NCI-H82 treated with DMSO at 0.1 percent for 48 hours (cell line): ENCODE measurements at regions not wholly inside any gene's neighbourhood (a gene's known extent, or its start where the extent isn't known, plus 50 kb on each side); places are given as distances from the start of the nearest gene placed in this dataset.
"Not testable (repeated sequence)": the region's sequence is repeated elsewhere in the genome, so short reads cannot be mapped to it uniquely, and the experiment has no call there.

Experiments used
- DNase-seq: peaks from one replicate; lab custom pipeline; 2025; ENCODE audit not compliant: unreplicated experiment; lab: John Stamatoyannopoulos, UW

- DNase-seq = no peak
Observed at GRCh38 chr7:114293289-114294012, 121.2 kb upstream of the FOXP2 start.

- no peak for DNase-seq
Observed at GRCh38 chr7:114279901-114280300, 134.7 kb upstream of the FOXP2 start.

DNA sequence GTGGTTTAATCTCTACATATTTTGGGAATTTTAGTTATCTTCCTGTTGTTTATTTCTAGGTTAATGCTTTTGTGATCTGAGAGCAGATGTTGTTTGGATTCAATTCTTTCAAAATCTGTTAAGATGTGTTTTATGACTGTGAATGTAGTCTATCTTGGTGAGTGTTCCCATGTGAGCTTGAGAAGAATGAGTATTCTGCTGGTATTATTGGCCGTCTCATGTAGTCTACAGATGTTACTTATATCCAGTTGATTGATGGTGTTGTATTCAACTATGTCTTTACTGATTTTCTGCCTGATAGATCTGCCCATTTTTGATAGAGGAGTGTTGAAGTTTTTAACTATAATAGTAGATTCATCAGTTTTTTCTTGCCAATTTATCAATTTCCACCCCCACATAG is 141.4 kb upstream of the FOXP2 start:
- no peak for DNase-seq

- no peak for DNase-seq
Observed at GRCh38 chr7:114269714-114270113, 144.9 kb upstream of the FOXP2 start.

DNA sequence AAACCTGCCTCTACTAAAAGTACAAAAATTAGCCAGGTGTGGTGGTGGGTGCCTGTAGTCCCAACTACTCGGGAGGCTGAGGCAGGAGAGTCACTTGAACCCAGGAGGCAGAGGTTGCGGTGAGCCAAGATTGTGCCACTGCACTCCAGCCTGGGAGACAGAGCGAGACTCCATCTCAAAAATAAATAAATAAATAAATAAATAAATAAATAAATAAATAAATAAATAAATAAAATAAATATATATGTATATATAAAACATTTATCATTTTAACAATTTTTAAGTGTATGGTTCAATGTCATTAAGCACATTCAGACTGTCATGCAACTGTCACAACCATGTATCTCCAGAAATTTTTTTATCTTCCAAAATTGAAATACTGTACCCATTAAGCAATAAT is 147.1 kb upstream of the FOXP2 start:
- DNase-seq = not testable (repeated sequence)

DNA sequence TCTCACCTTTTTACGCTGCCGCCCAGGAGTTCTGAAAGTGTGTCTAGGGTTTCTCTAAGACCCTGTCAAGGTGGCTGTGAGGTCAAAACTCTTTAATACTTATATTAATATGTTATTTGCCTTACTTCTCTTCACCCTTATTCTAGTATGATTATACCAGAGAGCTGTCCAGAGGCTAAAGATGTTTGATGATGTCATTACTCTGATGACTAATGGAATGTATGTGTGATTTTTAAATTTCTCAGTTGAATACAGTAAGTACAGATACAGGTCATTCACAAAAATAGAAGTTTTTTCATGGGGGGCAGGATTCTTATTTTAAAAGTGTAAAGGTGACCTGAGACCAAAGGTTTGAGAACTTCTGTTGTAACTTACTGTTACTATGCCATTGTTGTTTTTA is 150.6 kb upstream of the FOXP2 start:
- DNase-seq = no peak

DNA sequence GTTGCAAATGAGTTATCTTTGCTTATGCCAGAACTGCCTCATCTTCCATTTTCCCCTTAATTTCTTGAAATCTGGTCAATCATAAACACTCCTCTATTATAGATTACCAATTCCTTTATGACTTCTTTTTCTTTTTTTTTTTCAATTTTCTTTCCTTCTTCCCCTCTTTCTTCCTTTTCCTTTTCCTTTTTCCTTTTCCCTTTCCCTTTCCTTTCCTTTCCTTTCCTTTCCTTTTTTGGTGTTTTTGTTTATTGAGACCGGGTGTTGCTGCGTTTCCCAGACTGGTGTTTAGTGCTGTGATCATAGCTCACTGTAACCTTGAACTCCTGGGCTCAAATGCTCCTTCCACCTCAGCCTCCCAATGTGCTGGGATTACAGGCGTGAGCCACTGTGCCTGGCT is 151.4 kb upstream of the FOXP2 start:
- DNase-seq = no peak

DNA sequence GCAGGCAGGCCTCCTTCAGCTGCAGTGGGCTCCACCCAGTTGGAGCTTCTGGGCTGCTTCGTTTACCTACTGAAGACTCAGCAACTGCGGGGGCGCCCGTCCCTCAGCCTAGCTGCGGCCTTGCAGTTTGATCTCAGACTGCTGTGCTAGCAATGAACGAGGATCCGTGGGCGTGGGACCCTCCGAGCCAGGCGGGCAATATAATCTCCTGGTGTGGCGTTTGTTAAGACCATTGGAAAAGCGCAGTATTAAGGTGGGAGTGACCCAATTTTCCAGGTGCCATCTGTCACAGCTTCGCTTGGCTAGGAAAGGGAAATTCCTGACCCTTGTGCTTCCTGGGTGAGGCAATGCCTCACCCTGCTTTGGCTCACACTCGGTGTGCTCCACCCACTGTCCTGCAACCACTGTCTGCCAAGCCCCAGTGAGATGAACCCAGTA is 159.2 kb upstream of the FOXP2 start:
- DNase-seq = no peak

- no peak for DNase-seq
Observed at GRCh38 chr7:114243646-114244045, 171.0 kb upstream of the FOXP2 start.

GRCh38 chr7:114242992-114243507 is 171.6 kb upstream of the FOXP2 start:
- no peak for DNase-seq

DNA sequence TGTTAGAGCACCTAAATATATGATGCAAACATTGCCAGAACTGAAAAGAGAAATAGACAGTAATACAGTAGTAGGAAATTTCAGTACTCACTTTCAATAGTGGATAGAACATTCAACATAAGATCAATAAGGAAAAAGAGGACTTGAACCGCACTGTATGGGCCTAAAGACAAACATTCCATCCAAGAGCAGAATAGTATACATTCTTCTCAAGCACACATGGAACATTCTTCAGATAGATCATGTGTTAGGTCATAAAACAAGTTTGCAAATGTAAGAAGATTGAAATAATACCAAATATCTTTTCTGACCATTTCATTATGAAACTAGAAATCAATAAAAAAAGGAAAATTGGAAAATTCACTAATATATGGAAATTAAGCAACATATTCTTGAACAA is 185.4 kb upstream of the FOXP2 start:
- DNase-seq = no peak

DNA sequence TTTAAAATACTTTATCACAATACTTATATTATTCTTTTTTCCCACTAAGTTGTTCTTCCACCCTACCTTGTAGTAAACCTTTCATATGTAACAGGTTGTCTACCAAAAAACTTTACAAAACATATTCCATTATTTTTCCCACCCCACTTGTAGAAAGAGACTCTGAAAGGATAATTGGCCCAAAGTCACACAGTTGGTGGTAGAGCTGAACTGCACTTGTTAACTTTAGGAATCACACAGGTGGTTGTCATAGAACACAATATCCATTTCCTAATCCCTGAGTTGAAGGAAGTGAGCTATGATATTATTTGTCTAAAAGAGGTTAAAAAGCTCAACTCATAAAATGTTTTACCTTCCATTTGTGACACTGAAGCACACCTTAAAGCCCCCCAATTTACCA is 188.8 kb upstream of the FOXP2 start:
- no peak for DNase-seq

DNA sequence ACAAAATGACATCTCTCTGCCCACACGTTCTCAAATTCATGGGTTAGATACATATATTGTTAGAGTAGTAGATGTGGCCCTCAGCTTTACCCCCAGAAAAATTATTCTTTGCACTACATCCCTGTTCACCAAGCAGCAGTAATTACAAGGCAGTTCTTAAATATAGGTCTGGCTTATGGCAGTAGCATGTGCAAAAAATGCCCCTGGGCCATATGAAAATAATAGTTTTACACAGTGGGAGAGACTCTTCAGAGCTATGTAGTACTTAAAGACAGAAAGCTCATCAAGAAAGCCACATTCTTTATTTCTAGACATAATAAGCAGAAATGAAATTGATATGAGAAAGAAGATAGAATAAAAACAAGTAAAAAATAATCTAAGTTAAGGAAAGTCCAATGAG is 196.3 kb upstream of the FOXP2 start:
- no peak for DNase-seq

- DNase-seq = no peak
Observed at GRCh38 chr7:114217026-114217806, 197.4 kb upstream of the FOXP2 start.

DNA sequence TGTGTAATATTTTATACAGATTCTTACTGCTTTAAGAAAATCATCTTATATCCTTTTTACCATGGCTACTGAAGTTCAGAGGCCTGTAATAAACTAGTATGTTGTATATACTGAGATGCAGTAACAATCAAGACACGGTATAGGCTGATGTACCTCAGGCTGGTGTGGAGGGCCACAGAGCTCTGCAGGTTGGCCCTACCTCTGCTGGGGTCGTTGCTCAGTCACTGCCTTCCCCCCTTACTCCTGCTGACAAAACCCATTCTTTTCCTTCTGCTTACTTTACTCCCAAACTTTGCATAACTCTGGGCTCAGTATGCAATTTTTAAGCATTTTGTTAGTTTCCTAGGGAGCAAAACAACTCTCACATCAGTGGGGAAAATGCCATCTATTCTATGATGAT is 200.1 kb upstream of the FOXP2 start:
- DNase-seq = no peak

- DNase-seq = no peak
Observed at GRCh38 chr7:114212721-114213429, 201.7 kb upstream of the FOXP2 start.

- DNase-seq = no peak
Observed at GRCh38 chr7:114209968-114210367, 204.6 kb upstream of the FOXP2 start.

GRCh38 chr7:114206688-114207087 is 207.9 kb upstream of the FOXP2 start:
- no peak for DNase-seq

DNA sequence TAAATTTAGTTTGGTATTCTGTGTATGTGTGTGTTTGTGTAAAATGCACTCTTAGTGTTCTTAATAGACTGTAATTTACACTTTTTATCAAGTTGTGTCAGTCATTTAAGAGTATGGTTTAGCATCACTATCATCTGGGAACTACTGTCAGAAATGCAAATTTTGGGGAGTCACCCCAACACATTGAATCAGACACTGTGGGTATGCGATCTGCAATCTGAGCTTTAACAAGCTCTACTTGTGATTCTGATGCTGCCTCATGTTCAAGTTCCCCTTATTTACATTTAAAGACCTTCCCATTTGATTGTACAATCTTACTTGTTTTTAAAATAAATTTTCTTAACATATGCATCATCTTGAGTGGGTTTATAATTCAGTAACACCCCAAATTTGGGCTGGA is 218.1 kb upstream of the FOXP2 start:
- DNase-seq = no peak

- no peak for DNase-seq
Observed at GRCh38 chr7:114190387-114190786, 224.2 kb upstream of the FOXP2 start.

DNA sequence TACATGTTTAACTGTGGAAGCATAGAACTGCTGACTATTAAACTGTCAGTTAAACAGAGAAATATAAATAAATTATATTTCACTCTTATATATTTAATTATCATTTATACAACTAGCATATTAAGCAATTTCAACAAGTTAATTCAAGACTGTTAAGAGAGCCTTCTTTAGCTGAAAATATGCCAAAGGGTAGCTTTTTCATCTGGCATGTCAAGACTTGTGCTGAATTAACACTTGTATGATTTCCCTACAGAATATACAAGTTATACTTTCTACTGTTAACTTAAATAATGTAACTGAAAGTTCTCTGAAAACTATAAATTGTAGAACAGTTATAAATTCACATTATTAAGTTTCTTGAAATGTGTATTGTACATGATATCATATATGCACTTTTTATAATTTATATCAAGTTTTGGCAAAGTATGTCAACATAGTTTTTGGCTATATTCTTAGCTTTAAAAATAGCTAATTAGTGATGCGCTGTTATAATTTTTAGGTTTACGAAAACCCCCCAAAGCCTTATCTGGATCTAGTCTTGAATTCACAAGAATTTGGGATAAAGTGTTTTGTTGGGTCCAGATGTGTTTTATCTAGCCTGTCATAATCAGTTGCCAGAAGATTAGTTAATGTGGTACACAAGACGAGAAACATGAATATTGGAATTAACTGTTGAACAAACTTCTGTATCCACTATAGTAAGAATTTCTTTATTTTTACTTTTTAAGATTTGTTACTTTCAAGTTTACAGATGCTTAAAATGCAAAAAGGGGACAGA is 231.1 kb upstream of the FOXP2 start:
- no peak for DNase-seq
